SKM-1 (cell line): ENCODE measurements at regions not wholly inside any gene's neighbourhood (a gene's known extent, or its start where the extent isn't known, plus 50 kb on each side); places are given as distances from the start of the nearest gene placed in this dataset.

Experiments
- DNase-seq: peaks from one replicate; lab custom pipeline; 2025; ENCODE audit not compliant: unreplicated experiment; lab: John Stamatoyannopoulos, UW

DNA sequence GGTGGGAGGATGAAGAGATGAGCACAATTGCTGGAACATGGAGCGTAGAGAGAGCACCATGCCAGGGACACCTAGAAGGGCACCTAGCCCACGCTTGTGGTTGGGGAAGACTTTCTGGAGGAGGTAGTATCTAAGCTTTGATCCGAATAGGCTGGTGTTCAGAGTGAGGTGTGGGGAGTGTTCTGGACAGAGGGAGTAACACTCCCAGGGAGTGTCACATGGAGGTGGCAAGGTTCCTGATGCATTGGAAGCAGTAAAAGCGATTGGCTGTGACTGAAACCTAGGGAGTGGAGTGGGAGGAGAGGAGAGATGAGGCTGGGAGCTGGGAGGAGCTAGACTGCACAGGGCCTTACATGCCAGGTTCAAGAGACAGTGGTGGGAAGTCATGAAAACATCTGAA, 188.0 kb upstream of the NCAM1 start:
- no peak for DNase-seq

DNA sequence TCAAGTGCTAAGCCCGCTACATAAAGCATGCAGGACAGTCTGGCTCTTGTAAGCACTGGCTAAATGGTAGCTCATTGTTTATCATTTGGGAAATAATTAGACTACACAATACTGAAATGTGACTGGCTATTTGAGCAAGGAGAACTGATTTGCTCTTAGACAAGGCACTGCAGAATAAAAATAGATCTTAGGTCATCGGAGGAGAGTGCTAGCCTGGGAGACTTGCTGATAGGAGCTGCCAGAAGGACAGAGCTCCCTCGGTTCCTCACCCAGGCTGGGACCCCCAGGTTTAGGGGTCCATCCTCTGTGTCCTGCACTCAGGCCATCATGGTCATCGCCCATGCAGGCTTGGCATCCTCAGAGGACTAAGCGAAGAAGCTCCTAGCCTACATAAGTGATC, 184.4 kb upstream of the NCAM1 start:
- no peak for DNase-seq

DNA sequence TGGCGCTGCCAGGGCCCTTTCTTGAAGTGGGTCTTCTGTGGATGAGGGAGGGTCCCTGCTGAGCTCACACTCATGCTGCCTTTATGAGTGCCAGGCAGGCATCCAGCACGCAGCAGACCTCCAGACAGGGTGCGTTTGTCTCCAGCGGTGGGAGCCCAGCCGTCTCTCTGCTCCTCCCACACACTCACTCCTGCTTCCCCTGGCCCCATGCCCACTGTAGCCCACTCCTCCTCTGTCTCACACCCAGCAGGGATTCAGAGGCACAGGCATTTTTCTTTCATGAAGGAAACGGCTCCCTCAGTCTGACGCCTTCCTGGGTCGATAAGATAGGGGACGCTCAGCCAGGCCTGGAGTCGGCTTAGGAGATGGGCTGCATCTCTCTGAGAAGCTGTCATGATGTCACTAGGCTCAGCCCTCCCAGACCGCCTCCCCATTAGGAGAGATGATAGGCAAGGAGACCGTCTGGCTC, 183.9 kb upstream of the NCAM1 start:
- DNase-seq: no peak

DNA sequence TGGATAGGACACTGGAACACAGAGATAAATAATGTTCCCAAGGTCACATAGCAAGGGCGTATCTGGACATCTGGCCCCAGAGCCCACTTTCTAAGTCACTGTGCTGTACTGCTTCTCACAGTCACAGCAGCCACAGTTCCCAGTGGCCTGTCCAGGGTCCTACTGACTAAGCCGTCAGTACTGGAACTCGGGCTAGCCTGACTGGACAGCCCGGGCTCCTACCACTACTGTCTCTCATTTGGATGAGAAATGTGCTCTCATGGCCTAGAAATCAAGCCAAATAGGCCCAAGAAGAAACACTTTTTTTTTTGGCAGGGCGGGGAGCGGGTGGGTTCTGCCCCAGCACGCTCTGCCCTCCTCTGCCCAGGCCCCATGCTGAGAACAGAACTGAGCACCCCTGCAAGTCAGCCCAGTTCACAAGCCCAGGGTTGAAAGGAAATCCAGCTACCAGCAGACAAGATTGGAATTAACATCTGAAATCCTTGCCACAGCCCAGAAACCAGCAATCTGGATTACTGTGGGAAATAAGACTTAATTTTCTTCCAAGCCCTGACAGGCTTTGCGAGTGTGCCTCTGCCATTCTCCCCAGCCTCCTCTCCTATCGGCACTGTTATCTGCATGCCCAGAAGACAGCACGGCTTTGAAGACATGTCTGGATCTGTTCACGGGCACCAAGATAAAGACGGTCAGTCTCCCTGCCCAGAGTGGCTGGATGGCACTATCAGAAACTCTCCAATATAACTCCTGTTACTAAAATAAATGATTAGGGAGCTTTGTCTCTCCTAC, 182.9 kb upstream of the NCAM1 start:
- no peak for DNase-seq

DNA sequence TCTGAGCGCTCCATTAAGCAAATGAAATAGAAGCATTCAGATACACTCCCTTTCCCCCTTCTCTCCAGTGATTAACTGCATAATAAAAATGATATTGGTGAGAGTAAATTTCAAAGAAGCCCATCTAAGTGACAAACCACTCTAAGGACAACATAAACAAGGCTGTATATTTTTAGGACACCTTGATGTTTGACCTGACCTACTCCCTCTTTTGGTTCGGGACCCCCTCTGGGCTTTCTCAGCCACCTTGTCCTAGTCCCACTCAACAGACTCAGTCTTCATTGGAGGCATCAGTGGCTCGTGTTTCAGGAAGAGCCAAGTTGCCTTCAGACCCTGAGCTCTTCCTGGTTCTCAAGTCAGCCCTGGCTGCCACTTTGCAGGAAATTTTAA, 182.3 kb upstream of the NCAM1 start:
- no peak for DNase-seq

DNA sequence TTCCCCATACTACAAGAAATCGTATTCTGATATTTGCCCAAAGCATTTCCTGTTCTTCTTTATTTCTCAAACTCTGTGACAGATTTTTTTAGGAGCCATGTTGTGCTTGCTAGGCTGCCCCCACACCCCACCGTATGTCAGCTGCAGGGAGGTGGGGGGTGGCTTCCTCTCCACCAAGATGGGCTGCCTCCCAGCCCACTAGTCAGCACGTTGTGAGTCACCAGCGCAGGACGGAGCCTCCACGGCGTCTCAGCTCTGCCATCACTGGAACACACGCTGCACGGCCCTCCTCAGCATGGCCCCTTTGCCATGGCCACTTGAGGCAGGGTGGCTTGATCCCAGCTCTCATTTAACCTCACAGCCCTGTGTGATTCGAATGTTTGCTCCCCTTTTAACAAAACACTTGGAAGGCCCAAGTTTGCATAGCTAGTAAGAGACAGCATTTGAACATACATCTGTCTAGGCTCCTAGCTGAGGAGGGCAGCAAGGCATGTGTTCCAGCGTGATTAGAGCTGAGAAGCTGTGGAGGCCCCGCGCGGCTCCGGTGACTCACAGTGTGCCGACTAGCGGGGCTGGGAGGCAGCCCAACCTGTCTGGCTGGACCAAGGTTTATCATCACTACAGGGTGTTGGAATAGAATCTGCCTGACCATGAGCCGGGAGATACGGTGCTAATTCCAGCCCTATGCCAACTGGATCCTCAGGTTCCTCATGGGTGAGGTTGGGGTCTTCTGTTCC, 180.7 kb upstream of the NCAM1 start:
- DNase-seq: no peak

GRCh38 chr11:112783945-112784322, 177.3 kb upstream of the NCAM1 start:
- DNase-seq: no peak

- DNase-seq: no peak
Measured at GRCh38 chr11:112784323-112785073, 176.7 kb upstream of the NCAM1 start.

- no peak for DNase-seq
Measured at GRCh38 chr11:112785149-112785548, 176.1 kb upstream of the NCAM1 start.

DNA sequence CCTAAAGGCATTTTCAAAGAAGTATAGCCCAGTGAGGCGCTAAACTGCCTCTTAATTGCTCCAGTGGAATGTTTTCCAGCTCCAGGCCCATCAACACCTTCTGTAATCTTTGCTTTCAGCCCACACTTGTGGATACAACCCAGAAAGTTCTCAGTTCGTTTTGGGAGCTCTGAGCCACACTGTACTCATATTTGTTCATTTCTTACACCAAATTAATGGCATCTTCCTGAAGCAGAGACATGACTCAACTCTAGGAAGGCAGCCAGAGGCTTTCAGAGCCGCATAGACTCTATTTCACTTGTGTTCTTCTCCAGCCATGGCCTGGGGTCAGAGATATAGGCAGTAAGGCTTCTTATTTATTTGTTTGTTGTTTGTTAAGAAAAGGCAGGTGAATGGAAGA, 175.5 kb upstream of the NCAM1 start:
- no peak for DNase-seq

DNA sequence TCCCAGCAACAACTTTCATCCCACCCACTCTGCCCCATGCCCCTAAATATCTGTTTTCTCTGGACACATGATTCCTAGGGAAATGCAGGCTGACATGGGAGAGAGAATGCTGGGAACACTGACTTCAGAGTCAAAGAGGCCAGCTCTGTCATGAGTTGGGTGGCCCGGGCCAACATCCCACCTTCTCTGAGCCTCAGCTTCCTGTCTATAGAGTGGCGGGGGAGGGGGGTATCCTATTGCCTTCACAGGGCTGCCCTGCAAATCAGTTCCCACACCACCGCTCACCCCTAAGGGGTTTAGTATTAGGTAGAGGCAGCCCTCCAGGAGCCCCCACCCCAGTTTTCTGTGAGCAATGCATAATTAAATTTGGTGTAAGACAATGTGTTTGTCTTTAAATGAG, 175.0 kb upstream of the NCAM1 start:
- DNase-seq: no peak

DNA sequence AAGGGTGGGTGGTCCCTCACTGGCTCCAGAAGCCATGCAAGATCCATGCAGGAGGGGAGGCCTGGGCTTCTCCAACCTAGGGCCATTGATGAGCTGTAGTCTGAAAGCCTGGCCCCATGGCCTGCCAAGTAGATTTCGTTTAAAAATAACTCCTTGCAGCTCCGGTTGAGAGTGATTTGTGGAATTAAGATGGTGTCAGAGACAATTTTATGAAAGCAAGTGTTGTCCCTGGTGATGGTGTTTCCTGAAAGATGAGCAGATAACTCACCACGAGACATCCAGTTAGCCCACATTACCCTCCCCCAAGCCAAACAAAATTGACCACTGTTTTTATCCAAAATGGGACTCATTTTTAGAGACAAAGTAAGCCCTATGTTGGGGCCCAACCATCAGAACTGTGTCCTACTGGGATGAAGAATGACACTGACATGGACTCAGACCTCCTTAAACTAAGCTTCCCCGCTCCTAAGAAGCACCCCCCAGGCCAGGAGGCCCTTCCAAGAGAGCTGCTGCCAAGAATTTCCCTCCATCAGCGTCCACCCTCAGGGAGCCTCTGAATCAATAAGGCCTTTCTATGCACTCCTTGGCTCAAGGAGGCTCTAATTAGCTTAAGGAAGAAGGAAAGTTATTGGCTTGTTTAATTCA, 174.2 kb upstream of the NCAM1 start:
- DNase-seq: no peak

- DNase-seq: no peak
Measured at GRCh38 chr11:112789481-112789880, 171.7 kb upstream of the NCAM1 start.

- DNase-seq: no peak
Measured at GRCh38 chr11:112790286-112790685, 170.9 kb upstream of the NCAM1 start.

GRCh38 chr11:112792070-112792469, 169.2 kb upstream of the NCAM1 start:
- no peak for DNase-seq

DNA sequence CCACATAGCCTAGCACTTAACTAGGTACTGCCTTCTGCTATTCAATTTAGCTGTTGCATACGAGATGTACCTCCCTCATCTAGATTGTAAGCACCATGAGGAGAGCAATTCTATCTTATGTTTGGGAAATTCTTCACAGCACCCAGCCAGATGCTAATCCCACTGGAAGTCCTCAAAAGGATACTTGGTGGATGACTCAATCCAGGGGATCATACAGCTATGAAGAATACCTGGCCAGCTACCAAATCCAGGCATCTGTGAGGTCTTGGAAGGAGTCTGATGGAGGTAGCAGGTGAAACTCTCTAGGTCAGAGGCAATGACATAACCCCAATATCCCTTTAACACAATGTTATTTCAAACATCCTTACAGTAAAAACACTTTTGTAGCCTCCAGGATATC, 167.8 kb upstream of the NCAM1 start:
- DNase-seq: no peak

GRCh38 chr11:112794331-112794846, 166.8 kb upstream of the NCAM1 start:
- no peak for DNase-seq

GRCh38 chr11:112795142-112795815, 165.9 kb upstream of the NCAM1 start:
- peak; percentile 16 for DNase-seq

DNA sequence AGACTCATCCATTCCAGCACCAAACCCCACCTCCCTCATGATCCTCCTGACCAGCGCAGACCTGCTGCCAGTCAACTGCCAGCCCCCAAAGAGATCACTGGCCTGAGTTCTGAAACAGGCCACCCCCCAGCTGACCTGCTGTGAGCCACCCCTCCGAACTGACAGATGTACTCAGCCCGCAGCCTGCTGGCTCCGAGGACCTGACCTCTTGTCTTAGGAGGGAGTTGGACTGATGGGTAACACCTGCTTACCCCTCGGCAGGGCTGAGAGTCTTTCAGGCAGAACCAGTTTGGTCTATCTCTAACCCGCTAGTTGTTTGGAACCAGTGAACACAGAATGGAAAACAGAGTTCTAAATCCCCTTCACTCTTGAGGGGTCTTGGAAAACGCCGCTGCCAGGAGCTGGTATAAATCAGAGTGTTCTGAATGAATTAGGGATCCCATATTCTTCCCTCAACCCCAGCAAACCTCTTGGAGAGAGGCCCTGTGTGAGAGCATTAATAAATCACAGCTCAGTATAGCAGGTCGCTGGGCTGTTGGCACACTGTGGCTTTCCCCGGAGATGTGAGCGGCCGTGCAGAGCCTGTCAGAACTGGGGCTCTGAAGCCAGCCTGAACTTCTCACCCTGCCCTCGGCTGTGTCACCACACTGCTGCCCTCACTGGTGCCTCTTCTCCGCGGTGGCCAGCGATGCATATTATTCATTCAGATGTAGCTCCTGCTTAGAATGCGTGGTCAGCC, 165.1 kb upstream of the NCAM1 start:
- no peak for DNase-seq

DNA sequence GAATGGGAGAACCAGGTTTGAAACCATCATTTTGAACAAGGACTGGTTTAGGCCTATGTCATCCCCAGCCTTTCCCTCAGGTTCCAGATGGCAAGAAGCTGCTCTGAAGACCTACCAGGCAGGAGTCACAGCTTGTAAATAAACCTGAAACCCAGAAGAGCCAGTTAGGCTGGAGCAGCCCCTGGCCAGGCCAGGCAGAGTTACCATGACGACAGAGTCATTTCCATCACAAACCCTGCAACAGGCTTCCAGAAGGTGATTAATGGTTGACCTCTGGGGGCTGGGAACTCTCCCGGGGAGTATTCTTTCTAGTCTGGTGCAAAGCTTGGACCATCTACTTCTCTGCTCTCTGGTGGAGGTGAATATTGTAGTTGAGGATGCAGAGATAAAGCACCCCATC, 164.1 kb upstream of the NCAM1 start:
- DNase-seq: no peak
